Body of pancreas (tissue), 4 donors: ENCODE measurements at regions not wholly inside any gene's neighbourhood (a gene's known extent, or its start where the extent isn't known, plus 50 kb on each side); places are given as distances from the start of the nearest gene placed in this dataset.

Source experiments
- CTCF ChIP-seq, 7 experiments: fragments of 450-650 bp in 4 of 7; fragments of 200-600 bp in 3 of 7; sonication (generic) in 3 of 7; IDR thresholded peaks; one replicate each; pipeline ENCODE4 v1.5.1; 2016 to 2019; ENCODE audit warnings: antibody characterized with exemption in 7 of 7
- POLR2A ChIP-seq, 3 donors: fragments of 450-650 bp; IDR thresholded peaks; one replicate each; pipeline ENCODE4 v1.6.1; 2016; ENCODE audit warnings: antibody characterized with exemption in 3 of 3, mild to moderate bottlenecking in 2 of 3

DNA sequence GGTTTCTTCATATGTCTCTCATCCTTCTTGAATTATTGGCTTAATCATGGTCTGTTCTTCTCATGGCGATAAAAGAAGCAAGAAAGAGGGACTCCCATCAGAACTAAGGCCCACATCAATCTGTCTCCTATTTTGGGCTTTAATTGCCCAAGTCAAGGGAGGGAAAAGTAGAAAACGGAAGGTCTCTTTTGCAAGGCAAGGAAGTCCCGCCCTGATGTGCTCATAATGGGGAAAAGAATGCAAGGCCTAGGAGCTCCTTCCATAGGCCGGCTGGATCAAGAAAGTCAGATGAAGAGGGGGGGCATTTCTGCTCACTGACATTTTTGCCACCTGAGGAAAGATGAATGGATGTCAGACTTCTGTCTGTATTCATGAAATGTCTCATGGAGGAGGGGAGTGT lies 127.7 kb upstream of the RPS6KA3 start:
- TF ChIP-seq POLR2A (IDR thresholded peaks at IDR 0.05) (no peak), CTCF (IDR thresholded peaks at IDR 0.05) (no peak)
